Right lobe of liver (tissue), 6 donors: ENCODE measurements at regions not wholly inside any gene's neighbourhood (a gene's known extent, or its start where the extent isn't known, plus 50 kb on each side); places are given as distances from the start of the nearest gene placed in this dataset.

ENCODE experiments used
- ATAC-seq, 4 donors: fragments of 200-7000 bp; cut with Tn5 transposase; one replicate each; pipeline ENCODE4 v1.9.1; 2020; ENCODE audit warnings: mild to moderate bottlenecking in 4 of 4, moderate library complexity in 4 of 4
- DNase-seq, 3 donors: peaks; one replicate each; pipeline ENCODE4 v3.0.0-alpha.2; 2020
- H3K27ac ChIP-seq, 3 donors: fragments of 200-600 bp; one replicate each; pipeline ENCODE4 v1.8.0; 2022
- H3K27me3 ChIP-seq, 2 donors: fragments of 200-600 bp; one replicate each; pipeline ENCODE4 v1.8.0; 2022
- H3K36me3 ChIP-seq, 4 donors: fragments of 200-600 bp; sonication (generic) in 1 of 4; one replicate each; pipeline versions ENCODE4 v1.5.1 to v1.8.0; 2017 to 2022; ENCODE audit warnings: control low read depth in 1 of 4
- H3K4me1 ChIP-seq, 4 donors: fragments of 200-600 bp; sonication (generic) in 1 of 4; one replicate each; pipeline versions ENCODE4 v1.5.1 to v1.8.0; 2017 to 2022; ENCODE audit warnings: control low read depth in 1 of 4
- H3K4me3 ChIP-seq, 3 donors: fragments of 200-600 bp; one replicate each; pipeline ENCODE4 v1.8.0; 2022
- H3K9me3 ChIP-seq, 4 donors: fragments of 200-600 bp; sonication (generic) in 1 of 4; one replicate each; pipeline versions ENCODE4 v1.5.1 to v1.8.0; 2017 to 2022; ENCODE audit warnings: control low read depth in 1 of 4
- CTCF ChIP-seq, 4 donors: fragments of 200-600 bp in 3 of 4; fragments of 450-650 bp in 1 of 4; IDR thresholded peaks; one replicate each; pipeline versions ENCODE4 v1.5.1 to v1.8.0; 2016 to 2022; ENCODE audit warnings: antibody characterized with exemption in 4 of 4, mild to moderate bottlenecking in 2 of 4
- POLR2A ChIP-seq: fragments of 450-650 bp; IDR thresholded peaks from one replicate; pipeline ENCODE4 v1.6.1; 2017; ENCODE audit warnings: antibody characterized with exemption, mild to moderate bottlenecking
- WGBS: methylation state at CpG from one replicate; pipeline ENCODE4 v1.1.6; 2018; ENCODE audit warnings: low coverage, low lambda C conversion rate; ENCODE audit not compliant: insufficient coverage; ENCODE audit errors: missing lambda C conversion rate; 5-methylcytosine and 5-hydroxymethylcytosine counted together
- intact Hi-C, 2 donors: fragments of 100-400 bp; cut with DNase I; formaldehyde crosslinking; loops; one replicate each; pipeline versions ENCODE4 v1.11.2 to v1.14.1; 2022
- donor health status: DM: no; HTN: yes; CAD: no.
- donor health status: DM: no; HTN: no; CAD: no.
- donor health status: DM: no; HTN: no; CAD: no.
- donor health status: DM: no; HTN: yes; CAD: no.
- donor health status: DM: no; HTN: yes; CAD: no.

- TF ChIP-seq CTCF (IDR thresholded peaks at IDR 0.05) (no peak), POLR2A (no peak)
- ATAC-seq, result no peak
Observed at GRCh38 chr18:26686532-26686931, 138.2 kb upstream of the KCTD1 start.

GRCh38 chr18:26685438-26686157 is 137.2 kb upstream of the KCTD1 start:
- H3K9me3 ChIP-seq, result no peaks in the 10 kb centered on the region
- H3K36me3 ChIP-seq, result no peaks in the 10 kb centered on the region
- H3K27ac ChIP-seq, result no peak overlapping the region
- no peak overlapping the region for H3K4me3 ChIP-seq
- H3K27me3 ChIP-seq, result no peaks in the 10 kb centered on the region
- peaks cover 0 to 4% (median 0%) of the 10 kb centered on the region in 4 donors for H3K4me1 ChIP-seq
- intact Hi-C loops, result no loop called here
- TF ChIP-seq CTCF (IDR thresholded peaks at IDR 0.05), result no peak
- no peak for TF ChIP-seq POLR2A
- 60% methylated on average over 4 of the region's 5 CpGs for WGBS
- ATAC-seq (no peak), DNase-seq (no peak)

More at GRCh38 chr18:26686532-26686931, 138.2 kb upstream of the KCTD1 start:
- Histone ChIP-seq H3K27ac (no peak overlapping the region), H3K27me3 (no peaks in the 10 kb centered on the region), H3K36me3 (no peaks in the 10 kb centered on the region), H3K4me1 (peaks cover 0 to 4% (median 0%) of the 10 kb centered on the region in 4 donors), H3K4me3 (no peak overlapping the region), H3K9me3 (no peaks in the 10 kb centered on the region)
- intact Hi-C loops, result no loop called here
- 61% methylated on average over 3 of the region's 3 CpGs for WGBS
- DNase-seq, result no peak

- no peak for ATAC-seq
- Histone ChIP-seq H3K4me3 (no peak overlapping the region), H3K4me1 (no peaks in the 10 kb centered on the region), H3K27ac (no peak overlapping the region), H3K9me3 (no peaks in the 10 kb centered on the region), H3K36me3 (no peaks in the 10 kb centered on the region), H3K27me3 (no peaks in the 10 kb centered on the region)
- TF ChIP-seq CTCF (IDR thresholded peaks at IDR 0.05) (no peak), POLR2A (no peak)
- no peak for DNase-seq
- no CpG with 5 or more reads among the region's 1 CpG for WGBS
- intact Hi-C loops, result no loop called here
Observed at GRCh38 chr18:26677957-26678356, 129.6 kb upstream of the KCTD1 start.

GRCh38 chr18:26667046-26667445 is 118.7 kb upstream of the KCTD1 start:
- no peak for TF ChIP-seq CTCF (IDR thresholded peaks at IDR 0.05)
- Histone ChIP-seq H3K4me3 (no peak overlapping the region), H3K27ac (no peak overlapping the region), H3K4me1 (no peaks in the 10 kb centered on the region), H3K9me3 (no peaks in the 10 kb centered on the region), H3K27me3 (no peaks in the 10 kb centered on the region), H3K36me3 (no peaks in the 10 kb centered on the region)
- DNase-seq, result no peak
- intact Hi-C loops, result no loop called here
- 65% methylated on average over 2 of the region's 2 CpGs for WGBS
- ATAC-seq, result no peak
